Bronchial epithelial cell (primary cell): ENCODE measurements at regions not wholly inside any gene's neighbourhood (a gene's known extent, or its start where the extent isn't known, plus 50 kb on each side); places are given as distances from the start of the nearest gene placed in this dataset.
A peak's percentile ranks its signal among the peaks of the same experiment; 100 is the strongest.

Experiments
- DNase-seq: peaks from one replicate; pipeline ENCODE4 v3.0.0-alpha.2; 2010; ENCODE audit warnings: low read depth
- FAIRE-seq: peaks from 2 replicates; lab custom pipeline; 2011; peaks lifted over from hg19 to GRCh38; lab: Jason Lieb, UNC
- H3K27me3 ChIP-seq: 2 replicates; pipeline ENCODE4 v1.5.1; 2011; ENCODE audit warnings: low read length; ENCODE audit not compliant: control insufficient read depth, insufficient read depth
- H3K36me3 ChIP-seq: 2 replicates; pipeline ENCODE4 v1.5.1; 2011; ENCODE audit warnings: low read length; ENCODE audit not compliant: control insufficient read depth, insufficient read depth
- H3K4me3 ChIP-seq: 2 replicates; pipeline ENCODE4 v1.5.1; 2011; ENCODE audit warnings: mild to moderate bottlenecking, low read depth, low read length, control low read depth
- CTCF ChIP-seq: IDR thresholded peaks from 2 replicates; pipeline ENCODE4 v1.5.1; 2011; ENCODE audit warnings: mild to moderate bottlenecking, moderate library complexity, low read length, control low read depth, inconsistent platforms; ENCODE audit not compliant: insufficient read depth, severe bottlenecking

GRCh38 chr12:97132270-97132669 is 225.2 kb downstream of the NEDD1 start:
- no peak for FAIRE-seq

DNA sequence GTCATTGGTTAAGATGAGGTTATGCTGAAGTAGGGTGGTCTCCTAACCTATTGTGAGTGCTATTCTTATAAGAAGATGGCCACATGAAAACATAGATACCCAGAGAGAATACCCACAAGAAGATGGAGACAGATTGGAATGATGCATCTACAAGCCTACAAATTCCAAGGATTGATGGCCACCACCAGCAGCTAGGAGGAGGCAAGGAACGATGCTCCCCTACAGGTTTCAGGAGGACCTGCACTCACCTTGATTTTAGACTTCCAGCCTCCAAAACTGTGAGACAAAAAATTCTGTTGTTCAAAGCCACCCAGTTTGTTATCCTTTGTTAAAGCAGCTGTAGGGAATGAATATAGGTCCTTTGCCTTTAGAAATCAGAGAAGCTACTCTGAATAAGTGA is 227.4 kb downstream of the NEDD1 start:
- no peaks in the 10 kb centered on the region for H3K36me3 ChIP-seq
- no peak overlapping the region for H3K4me3 ChIP-seq
- FAIRE-seq (no peak), DNase-seq (no peak)
- H3K27me3 ChIP-seq: no peaks in the 10 kb centered on the region
- TF ChIP-seq CTCF: no peak

More at GRCh38 chr12:97132270-97132669, 225.2 kb downstream of the NEDD1 start:
- H3K4me3 ChIP-seq: no peak overlapping the region
- DNase-seq: no peak
- no peaks in the 10 kb centered on the region for H3K36me3 ChIP-seq
- no peak for TF ChIP-seq CTCF
- H3K27me3 ChIP-seq: no peaks in the 10 kb centered on the region

- Histone ChIP-seq H3K27me3 (no peaks in the 10 kb centered on the region), H3K36me3 (no peaks in the 10 kb centered on the region), H3K4me3 (no peak overlapping the region)
- DNase-seq: no peak
- FAIRE-seq: no peak
- no peak for TF ChIP-seq CTCF
These were observed 233.3 kb downstream of the NEDD1 start for GRCh38 chr12:97140355-97140754.

- no peak for FAIRE-seq
- no peaks in the 10 kb centered on the region for H3K27me3 ChIP-seq
These were observed 235.8 kb downstream of the NEDD1 start for GRCh38 chr12:97142737-97143410.

GRCh38 chr12:97148941-97149559 is 242.0 kb downstream of the NEDD1 start:
- no peaks in the 10 kb centered on the region for H3K27me3 ChIP-seq
- DNase-seq: peak; percentile 31
- TF ChIP-seq CTCF: peak; percentile 88
- no peak for FAIRE-seq
- no peak overlapping the region for H3K4me3 ChIP-seq
- H3K36me3 ChIP-seq: no peaks in the 10 kb centered on the region

More at GRCh38 chr12:97142737-97143410, 235.8 kb downstream of the NEDD1 start:
- Histone ChIP-seq H3K4me3 (no peak overlapping the region), H3K36me3 (no peaks in the 10 kb centered on the region)
- DNase-seq: no peak
- TF ChIP-seq CTCF: no peak
